Stomach (tissue), 4 donors: ENCODE measurements at regions not wholly inside any gene's neighbourhood (a gene's known extent, or its start where the extent isn't known, plus 50 kb on each side); places are given as distances from the start of the nearest gene placed in this dataset.

ENCODE experiments used
- CTCF ChIP-seq, 7 experiments: fragments of 450-650 bp in 4 of 7; fragments of 200-600 bp in 3 of 7; sonication (generic) in 3 of 7; IDR thresholded peaks; one replicate each; pipeline ENCODE4 v1.5.1; 2016 to 2019; ENCODE audit warnings: antibody characterized with exemption in 7 of 7, control low read depth in 2 of 7, mild to moderate bottlenecking in 1 of 7
- EP300 ChIP-seq: sonication (generic); formaldehyde crosslinking; IDR thresholded peaks from one replicate; pipeline ENCODE4 v1.6.1; 2017; ENCODE audit warnings: antibody characterized with exemption
- POLR2AphosphoS5 ChIP-seq, 3 donors: sonication (generic); formaldehyde crosslinking; IDR thresholded peaks; one replicate each; pipeline ENCODE4 v1.6.1; 2016; ENCODE audit warnings: antibody characterized with exemption in 3 of 3

- TF ChIP-seq CTCF (IDR thresholded peaks at IDR 0.05) (no peak), POLR2AphosphoS5 (IDR thresholded peaks at IDR 0.05) (no peak), EP300 (no peak)
These were observed 350.9 kb upstream of the F9 start for GRCh38 chrX:139179592-139179991.
